ENCODE measurements at regions not wholly inside any gene's neighbourhood (a gene's known extent, or its start where the extent isn't known, plus 50 kb on each side); places are given as distances from the start of the nearest gene placed in this dataset.

DNA sequence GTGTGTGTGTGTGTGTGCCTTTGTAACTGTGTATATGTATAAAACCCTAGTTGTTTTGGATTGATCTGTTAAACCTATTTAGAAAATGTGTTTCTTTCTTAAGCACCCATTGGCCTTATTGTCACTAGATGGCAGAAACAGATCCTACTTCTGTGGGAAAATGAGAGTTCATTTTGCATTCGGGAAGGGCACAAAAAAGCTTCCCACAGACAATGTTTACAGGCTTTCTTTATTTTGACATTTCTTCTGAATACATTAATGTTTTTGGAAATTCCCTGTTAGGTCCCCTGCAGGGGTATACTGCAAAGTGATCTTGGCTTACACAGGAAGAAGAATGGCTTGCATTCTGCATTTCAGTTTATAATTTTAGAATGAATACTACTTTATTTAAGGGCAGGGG is 481.8 kb upstream of the ARRDC3 start:
- no peak for TF ChIP-seq FOXM1 (IDR thresholded peaks at IDR 0.05; ENCODE audit: borderline replicate concordance, low read depth)
- TF ChIP-seq RAD21 (IDR thresholded peaks at IDR 0.05; ENCODE audit: low read depth) = peak; percentile 18; the same call in 1 of the 2 replicates

- TF ChIP-seq TEAD4 (IDR thresholded peaks at IDR 0.05) (no peak), CEBPB (IDR thresholded peaks at IDR 0.05) (no peak), TCF12 (IDR thresholded peaks at IDR 0.05; ENCODE audit: low read depth) (no peak)
- TF ChIP-seq, protein P1, sequence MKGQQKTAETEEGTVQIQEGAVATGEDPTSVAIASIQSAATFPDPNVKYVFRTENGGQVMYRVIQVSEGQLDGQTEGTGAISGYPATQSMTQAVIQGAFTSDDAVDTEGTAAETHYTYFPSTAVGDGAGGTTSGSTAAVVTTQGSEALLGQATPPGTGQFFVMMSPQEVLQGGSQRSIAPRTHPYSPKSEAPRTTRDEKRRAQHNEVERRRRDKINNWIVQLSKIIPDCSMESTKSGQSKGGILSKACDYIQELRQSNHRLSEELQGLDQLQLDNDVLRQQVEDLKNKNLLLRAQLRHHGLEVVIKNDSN (IDR thresholded peaks at IDR 0.05) = no peak
These were observed 468.6 kb upstream of the ARRDC3 start for GRCh38 chr5:91851670-91852069.

DNA sequence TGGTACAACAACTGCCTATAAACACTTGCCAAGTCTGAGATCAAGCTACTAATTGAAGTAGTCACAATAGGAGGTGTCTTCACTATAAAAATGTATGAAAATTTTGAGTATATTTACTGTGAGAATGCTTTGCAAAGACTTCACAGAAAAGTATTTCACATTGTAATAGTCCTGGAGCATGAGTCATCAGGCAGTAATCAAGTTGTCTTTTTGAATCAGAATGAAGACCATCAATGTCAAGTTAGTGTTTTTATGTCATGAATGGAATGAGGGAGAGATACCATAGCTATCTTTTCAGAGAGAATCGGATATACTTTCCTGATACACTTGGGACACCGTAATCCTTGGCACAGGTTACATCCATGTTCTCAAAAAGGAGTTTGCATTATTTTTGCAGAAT is 466.9 kb upstream of the ARRDC3 start:
- TF ChIP-seq EP300 (IDR thresholded peaks at IDR 0.05; ENCODE audit: borderline replicate concordance) (no peak), TAF1 (IDR thresholded peaks at IDR 0.05; ENCODE audit: low read depth) (no peak), CEBPB (IDR thresholded peaks at IDR 0.05) (no peak), EGR1 (IDR thresholded peaks at IDR 0.05) (no peak), TCF12 (IDR thresholded peaks at IDR 0.05; ENCODE audit: low read depth) (no peak), NFIC (IDR thresholded peaks at IDR 0.05) (no peak), YY1 (IDR thresholded peaks at IDR 0.05; ENCODE audit: low read depth) (no peak), RAD21 (IDR thresholded peaks at IDR 0.05; ENCODE audit: low read depth) (no peak), CREB1 (IDR thresholded peaks at IDR 0.05; ENCODE audit: low read depth) (no peak), ZBTB7A (IDR thresholded peaks at IDR 0.05; ENCODE audit: low read depth) (no peak), TEAD4 (IDR thresholded peaks at IDR 0.05) (no peak), FOXM1 (IDR thresholded peaks at IDR 0.05; ENCODE audit: borderline replicate concordance, low read depth) (no peak)
- TF ChIP-seq, protein P2, sequence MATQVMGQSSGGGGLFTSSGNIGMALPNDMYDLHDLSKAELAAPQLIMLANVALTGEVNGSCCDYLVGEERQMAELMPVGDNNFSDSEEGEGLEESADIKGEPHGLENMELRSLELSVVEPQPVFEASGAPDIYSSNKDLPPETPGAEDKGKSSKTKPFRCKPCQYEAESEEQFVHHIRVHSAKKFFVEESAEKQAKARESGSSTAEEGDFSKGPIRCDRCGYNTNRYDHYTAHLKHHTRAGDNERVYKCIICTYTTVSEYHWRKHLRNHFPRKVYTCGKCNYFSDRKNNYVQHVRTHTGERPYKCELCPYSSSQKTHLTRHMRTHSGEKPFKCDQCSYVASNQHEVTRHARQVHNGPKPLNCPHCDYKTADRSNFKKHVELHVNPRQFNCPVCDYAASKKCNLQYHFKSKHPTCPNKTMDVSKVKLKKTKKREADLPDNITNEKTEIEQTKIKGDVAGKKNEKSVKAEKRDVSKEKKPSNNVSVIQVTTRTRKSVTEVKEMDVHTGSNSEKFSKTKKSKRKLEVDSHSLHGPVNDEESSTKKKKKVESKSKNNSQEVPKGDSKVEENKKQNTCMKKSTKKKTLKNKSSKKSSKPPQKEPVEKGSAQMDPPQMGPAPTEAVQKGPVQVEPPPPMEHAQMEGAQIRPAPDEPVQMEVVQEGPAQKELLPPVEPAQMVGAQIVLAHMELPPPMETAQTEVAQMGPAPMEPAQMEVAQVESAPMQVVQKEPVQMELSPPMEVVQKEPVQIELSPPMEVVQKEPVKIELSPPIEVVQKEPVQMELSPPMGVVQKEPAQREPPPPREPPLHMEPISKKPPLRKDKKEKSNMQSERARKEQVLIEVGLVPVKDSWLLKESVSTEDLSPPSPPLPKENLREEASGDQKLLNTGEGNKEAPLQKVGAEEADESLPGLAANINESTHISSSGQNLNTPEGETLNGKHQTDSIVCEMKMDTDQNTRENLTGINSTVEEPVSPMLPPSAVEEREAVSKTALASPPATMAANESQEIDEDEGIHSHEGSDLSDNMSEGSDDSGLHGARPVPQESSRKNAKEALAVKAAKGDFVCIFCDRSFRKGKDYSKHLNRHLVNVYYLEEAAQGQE (IDR thresholded peaks at IDR 0.05; ENCODE audit: low read depth) = no peak
- TF ChIP-seq, protein P1 (IDR thresholded peaks at IDR 0.05) = no peak
- TF ChIP-seq, protein P3, sequence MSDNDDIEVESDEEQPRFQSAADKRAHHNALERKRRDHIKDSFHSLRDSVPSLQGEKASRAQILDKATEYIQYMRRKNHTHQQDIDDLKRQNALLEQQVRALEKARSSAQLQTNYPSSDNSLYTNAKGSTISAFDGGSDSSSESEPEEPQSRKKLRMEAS (IDR thresholded peaks at IDR 0.05) = no peak

DNA sequence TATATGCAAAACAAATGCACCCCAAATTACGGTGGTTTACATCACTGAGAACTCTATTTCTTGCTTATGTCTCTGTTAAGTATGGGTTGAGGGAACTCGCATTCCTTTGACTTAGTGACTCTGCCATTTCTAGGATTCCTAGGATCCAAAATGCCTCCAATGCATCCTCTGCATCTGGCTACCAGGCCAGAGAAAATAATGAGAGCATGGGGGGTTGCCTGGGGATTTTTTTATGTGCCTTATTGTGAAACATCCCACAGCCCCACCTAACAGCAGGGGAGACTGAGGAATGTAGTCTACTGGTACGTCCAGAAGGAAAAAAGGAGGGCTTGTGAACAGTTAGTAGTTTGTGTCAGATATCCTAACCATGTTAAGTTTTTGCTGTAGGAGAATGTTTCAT is 466.0 kb upstream of the ARRDC3 start:
- TF ChIP-seq ZBTB7A (IDR thresholded peaks at IDR 0.05; ENCODE audit: low read depth) = no peak

DNA sequence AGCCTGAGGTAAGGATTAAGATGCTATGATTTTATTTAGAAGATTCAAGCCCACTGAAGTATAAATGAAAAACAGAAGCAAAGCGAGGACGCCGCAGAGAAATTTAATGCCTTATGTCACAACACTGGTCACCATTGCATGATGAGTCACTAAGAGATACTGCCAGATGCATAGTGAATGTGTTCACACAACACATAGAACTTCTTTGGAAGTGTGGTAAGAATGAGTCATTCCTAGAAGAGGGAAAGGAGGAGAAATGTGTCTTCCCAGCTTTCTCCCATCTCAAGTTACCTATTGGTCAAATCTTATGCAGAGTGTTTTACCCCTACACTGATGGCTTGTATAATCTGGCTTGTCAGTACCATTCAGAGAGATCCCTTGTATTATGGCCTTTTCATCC is 465.3 kb upstream of the ARRDC3 start:
- TF ChIP-seq YY1 (IDR thresholded peaks at IDR 0.05; ENCODE audit: low read depth) (no peak), CEBPB (IDR thresholded peaks at IDR 0.05) (peak; percentile 29; the same call in 1 of the 2 replicates)

- no peak for TF ChIP-seq TCF12 (IDR thresholded peaks at IDR 0.05; ENCODE audit: low read depth)
- no peak for TF ChIP-seq EP300 (IDR thresholded peaks at IDR 0.05; ENCODE audit: borderline replicate concordance)
- TF ChIP-seq, protein P3 (IDR thresholded peaks at IDR 0.05) = no peak
- TF ChIP-seq EGR1 (IDR thresholded peaks at IDR 0.05) = no peak
- TF ChIP-seq NFIC (IDR thresholded peaks at IDR 0.05) = no peak
- no peak for TF ChIP-seq TAF1 (IDR thresholded peaks at IDR 0.05; ENCODE audit: low read depth)
- TF ChIP-seq CEBPB (IDR thresholded peaks at IDR 0.05) = no peak
- no peak for TF ChIP-seq TEAD4 (IDR thresholded peaks at IDR 0.05)
- TF ChIP-seq, protein P1 (IDR thresholded peaks at IDR 0.05) = no peak
- TF ChIP-seq, protein P2 (IDR thresholded peaks at IDR 0.05; ENCODE audit: low read depth) = no peak
- TF ChIP-seq CREB1 (IDR thresholded peaks at IDR 0.05; ENCODE audit: low read depth) = no peak
- TF ChIP-seq FOXM1 (IDR thresholded peaks at IDR 0.05; ENCODE audit: borderline replicate concordance, low read depth) = no peak
- no peak for TF ChIP-seq RAD21 (IDR thresholded peaks at IDR 0.05; ENCODE audit: low read depth)
- TF ChIP-seq ZBTB7A (IDR thresholded peaks at IDR 0.05; ENCODE audit: low read depth) = no peak
- no peak for TF ChIP-seq YY1 (IDR thresholded peaks at IDR 0.05; ENCODE audit: low read depth)
These were observed 458.3 kb upstream of the ARRDC3 start for GRCh38 chr5:91841423-91841822.

GRCh38 chr5:91840412-91840811 is 457.3 kb upstream of the ARRDC3 start:
- TF ChIP-seq TEAD4 (IDR thresholded peaks at IDR 0.05) (peak; percentile 59; the same call in 1 of the 2 replicates), ZBTB7A (IDR thresholded peaks at IDR 0.05; ENCODE audit: low read depth) (no peak), TCF12 (IDR thresholded peaks at IDR 0.05; ENCODE audit: low read depth) (no peak), NFIC (IDR thresholded peaks at IDR 0.05) (peak; percentile 92), TAF1 (IDR thresholded peaks at IDR 0.05; ENCODE audit: low read depth) (no peak)
- TF ChIP-seq, protein P1 (IDR thresholded peaks at IDR 0.05) = no peak
